ENCODE measurements at regions not wholly inside any gene's neighbourhood (a gene's known extent, or its start where the extent isn't known, plus 50 kb on each side); places are given as distances from the start of the nearest gene placed in this dataset.

- no peak for DNase-seq
Observed at GRCh38 chr18:25710981-25711380, 359.0 kb upstream of the ZNF521 start.

GRCh38 chr18:25705650-25706049, 353.7 kb upstream of the ZNF521 start:
- DNase-seq = no peak

- DNase-seq = no peak
Observed at GRCh38 chr18:25704494-25704893, 352.5 kb upstream of the ZNF521 start.

- no peak for DNase-seq
Observed at GRCh38 chr18:25704071-25704470, 352.1 kb upstream of the ZNF521 start.

GRCh38 chr18:25701821-25702220, 349.9 kb upstream of the ZNF521 start:
- DNase-seq = no peak

- DNase-seq = no peak
Observed at GRCh38 chr18:25686960-25687500, 335.1 kb upstream of the ZNF521 start.

- DNase-seq = no peak
Observed at GRCh38 chr18:25685088-25685487, 333.1 kb upstream of the ZNF521 start.

GRCh38 chr18:25679491-25679890, 327.5 kb upstream of the ZNF521 start:
- no peak for DNase-seq

- DNase-seq = no peak
Observed at GRCh38 chr18:25678221-25678620, 326.3 kb upstream of the ZNF521 start.

GRCh38 chr18:25675123-25675850, 323.3 kb upstream of the ZNF521 start:
- DNase-seq = no peak

GRCh38 chr18:25674183-25674582, 322.2 kb upstream of the ZNF521 start:
- DNase-seq = no peak

GRCh38 chr18:25672490-25672889, 320.5 kb upstream of the ZNF521 start:
- no peak for DNase-seq

- DNase-seq = no peak
Observed at GRCh38 chr18:25669741-25670140, 317.8 kb upstream of the ZNF521 start.

- DNase-seq = no peak
Observed at GRCh38 chr18:25662272-25662671, 310.3 kb upstream of the ZNF521 start.

GRCh38 chr18:25661831-25662230, 309.9 kb upstream of the ZNF521 start:
- no peak for DNase-seq

- no peak for DNase-seq
Observed at GRCh38 chr18:25659541-25659940, 307.6 kb upstream of the ZNF521 start.

- no peak for DNase-seq
Observed at GRCh38 chr18:25658476-25658875, 306.5 kb upstream of the ZNF521 start.

GRCh38 chr18:25651553-25651952, 299.6 kb upstream of the ZNF521 start:
- DNase-seq = no peak

GRCh38 chr18:25650201-25650941, 298.4 kb upstream of the ZNF521 start:
- DNase-seq = no peak

GRCh38 chr18:25648716-25649260, 296.8 kb upstream of the ZNF521 start:
- no peak for DNase-seq

- DNase-seq = no peak
Observed at GRCh38 chr18:25647404-25647803, 295.4 kb upstream of the ZNF521 start.

- no peak for DNase-seq
Observed at GRCh38 chr18:25646971-25647370, 295.0 kb upstream of the ZNF521 start.

- DNase-seq = no peak
Observed at GRCh38 chr18:25639596-25639995, 287.6 kb upstream of the ZNF521 start.

- no peak for DNase-seq
Observed at GRCh38 chr18:25633563-25633962, 281.6 kb upstream of the ZNF521 start.
